ENCODE measurements at regions not wholly inside any gene's neighbourhood (a gene's known extent, or its start where the extent isn't known, plus 50 kb on each side); places are given as distances from the start of the nearest gene placed in this dataset.

DNA sequence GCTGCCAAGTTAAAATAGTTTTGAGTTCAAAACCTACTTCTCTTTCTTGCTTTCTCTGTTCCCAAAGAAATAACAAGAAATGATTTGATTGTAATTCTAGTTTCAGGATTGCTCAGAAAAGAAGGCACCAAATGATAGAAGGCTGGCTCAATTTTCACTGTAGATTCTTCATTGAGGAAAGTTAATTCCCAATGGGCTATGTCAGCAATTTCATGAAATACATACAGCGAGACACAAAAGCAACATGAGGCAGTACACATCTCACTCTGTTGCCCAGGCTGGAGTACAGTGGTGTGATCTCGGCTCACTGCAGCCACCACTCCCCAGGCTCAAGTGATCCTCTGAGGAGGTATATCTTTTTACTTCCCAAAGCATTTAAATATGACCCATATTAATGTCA is 1659.9 kb upstream of the C9orf72 start:
- TF ChIP-seq, protein P1, sequence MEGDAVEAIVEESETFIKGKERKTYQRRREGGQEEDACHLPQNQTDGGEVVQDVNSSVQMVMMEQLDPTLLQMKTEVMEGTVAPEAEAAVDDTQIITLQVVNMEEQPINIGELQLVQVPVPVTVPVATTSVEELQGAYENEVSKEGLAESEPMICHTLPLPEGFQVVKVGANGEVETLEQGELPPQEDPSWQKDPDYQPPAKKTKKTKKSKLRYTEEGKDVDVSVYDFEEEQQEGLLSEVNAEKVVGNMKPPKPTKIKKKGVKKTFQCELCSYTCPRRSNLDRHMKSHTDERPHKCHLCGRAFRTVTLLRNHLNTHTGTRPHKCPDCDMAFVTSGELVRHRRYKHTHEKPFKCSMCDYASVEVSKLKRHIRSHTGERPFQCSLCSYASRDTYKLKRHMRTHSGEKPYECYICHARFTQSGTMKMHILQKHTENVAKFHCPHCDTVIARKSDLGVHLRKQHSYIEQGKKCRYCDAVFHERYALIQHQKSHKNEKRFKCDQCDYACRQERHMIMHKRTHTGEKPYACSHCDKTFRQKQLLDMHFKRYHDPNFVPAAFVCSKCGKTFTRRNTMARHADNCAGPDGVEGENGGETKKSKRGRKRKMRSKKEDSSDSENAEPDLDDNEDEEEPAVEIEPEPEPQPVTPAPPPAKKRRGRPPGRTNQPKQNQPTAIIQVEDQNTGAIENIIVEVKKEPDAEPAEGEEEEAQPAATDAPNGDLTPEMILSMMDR (conservative IDR thresholded peaks at IDR 0.05; ENCODE audit: low read depth, low read length) = no peak
- TF ChIP-seq POLR2A (IDR thresholded peaks at IDR 0.05; ENCODE audit: low read depth, low read length) (no peak), RAD21 (IDR thresholded peaks at IDR 0.05; ENCODE audit: low read length) (no peak), MXI1 (IDR thresholded peaks at IDR 0.05; ENCODE audit: borderline replicate concordance, low read depth, low read length) (no peak), MAFK (IDR thresholded peaks at IDR 0.05; ENCODE audit: low read depth, low read length) (no peak), MAZ (IDR thresholded peaks at IDR 0.05; ENCODE audit: borderline replicate concordance, low read depth, low read length) (no peak), CEBPB (IDR thresholded peaks at IDR 0.05; ENCODE audit: low read depth, low read length) (no peak), NFE2L2 (IDR thresholded peaks at IDR 0.05; ENCODE audit: low read depth, low read length) (no peak), SMC3 (IDR thresholded peaks at IDR 0.05; ENCODE audit: low read depth, low read length) (no peak), RFX5 (IDR thresholded peaks at IDR 0.05; ENCODE audit: low read depth, low read length) (no peak), BHLHE40 (IDR thresholded peaks at IDR 0.05; ENCODE audit: low read depth, low read length) (no peak)
- TF ChIP-seq, protein P2, sequence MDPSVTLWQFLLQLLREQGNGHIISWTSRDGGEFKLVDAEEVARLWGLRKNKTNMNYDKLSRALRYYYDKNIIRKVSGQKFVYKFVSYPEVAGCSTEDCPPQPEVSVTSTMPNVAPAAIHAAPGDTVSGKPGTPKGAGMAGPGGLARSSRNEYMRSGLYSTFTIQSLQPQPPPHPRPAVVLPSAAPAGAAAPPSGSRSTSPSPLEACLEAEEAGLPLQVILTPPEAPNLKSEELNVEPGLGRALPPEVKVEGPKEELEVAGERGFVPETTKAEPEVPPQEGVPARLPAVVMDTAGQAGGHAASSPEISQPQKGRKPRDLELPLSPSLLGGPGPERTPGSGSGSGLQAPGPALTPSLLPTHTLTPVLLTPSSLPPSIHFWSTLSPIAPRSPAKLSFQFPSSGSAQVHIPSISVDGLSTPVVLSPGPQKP (IDR thresholded peaks at IDR 0.05; ENCODE audit: borderline replicate concordance, low read depth, low read length) = no peak
- TF ChIP-seq, protein P3, sequence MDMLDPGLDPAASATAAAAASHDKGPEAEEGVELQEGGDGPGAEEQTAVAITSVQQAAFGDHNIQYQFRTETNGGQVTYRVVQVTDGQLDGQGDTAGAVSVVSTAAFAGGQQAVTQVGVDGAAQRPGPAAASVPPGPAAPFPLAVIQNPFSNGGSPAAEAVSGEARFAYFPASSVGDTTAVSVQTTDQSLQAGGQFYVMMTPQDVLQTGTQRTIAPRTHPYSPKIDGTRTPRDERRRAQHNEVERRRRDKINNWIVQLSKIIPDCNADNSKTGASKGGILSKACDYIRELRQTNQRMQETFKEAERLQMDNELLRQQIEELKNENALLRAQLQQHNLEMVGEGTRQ (IDR thresholded peaks at IDR 0.05; ENCODE audit: low read depth, low read length) = no peak
